IMR-90 (cell line): ENCODE measurements at regions not wholly inside any gene's neighbourhood (a gene's known extent, or its start where the extent isn't known, plus 50 kb on each side); places are given as distances from the start of the nearest gene placed in this dataset.
"Not testable (repeated sequence)": the region's sequence is repeated elsewhere in the genome, so short reads cannot be mapped to it uniquely, and the experiment has no call there.

Source experiments
- ATAC-seq: fragments of 200-7000 bp; cut with Tn5 transposase; 2 replicates; pipeline ENCODE4 v1.9.1; 2020; ENCODE audit warnings: low read depth, mild to moderate bottlenecking, moderate library complexity
- BruUV-seq: library from RNA; stranded (reverse); fragments of 400-500 nt; replicated peaks from 2 replicates; lab custom pipeline; 2021; lab: Mats Ljungman, UMichigan
- CTCF ChIA-PET: fragments of 300-600 bp; formaldehyde crosslinking; extraction: SDS; loops from one replicate; lab custom pipeline; 2021; ENCODE audit warnings: antibody characterized with exemption; lab: Yijun Ruan, JAX
- POLR2A ChIA-PET: fragments of 300-600 bp; sonication (Branson Sonifier 250); formaldehyde crosslinking; loops from one replicate; lab custom pipeline; 2022; ENCODE audit warnings: antibody characterized with exemption; ENCODE audit not compliant: unreplicated experiment; lab: Charles Lee
- DNase-seq: peaks from one replicate; pipeline ENCODE4 v3.0.0; 2013
- H2AFZ ChIP-seq: replicated peaks from 2 replicates; pipeline ENCODE3; 2013; ENCODE audit warnings: low read length, mild to moderate bottlenecking; ENCODE audit not compliant: poor library complexity
- H2AK5ac ChIP-seq: 2 replicates; pipeline ENCODE4 v1.6.1; 2013; ENCODE audit warnings: low read depth, low read length, inconsistent platforms
- H2AK9ac ChIP-seq: replicated peaks from 2 replicates; pipeline ENCODE3; 2013; ENCODE audit warnings: mild to moderate bottlenecking, low read depth, low read length, moderate library complexity; ENCODE audit not compliant: poor library complexity
- H2BK120ac ChIP-seq: 2 replicates; pipeline ENCODE4 v1.6.1; 2013; ENCODE audit warnings: low read depth, low read length, inconsistent platforms
- H2BK15ac ChIP-seq: 3 replicates; pipeline ENCODE4 v1.6.1; 2013; ENCODE audit warnings: low read depth, low read length, inconsistent platforms
- H2BK20ac ChIP-seq: 2 replicates; pipeline ENCODE4 v1.6.1; 2013; ENCODE audit warnings: low read depth, mild to moderate bottlenecking, inconsistent platforms, low read length, moderate library complexity
- H2BK5ac ChIP-seq: 2 replicates; pipeline ENCODE4 v1.6.1; 2013; ENCODE audit warnings: mild to moderate bottlenecking, low read depth, low read length, inconsistent platforms; ENCODE audit not compliant: poor library complexity, severe bottlenecking
- H3K14ac ChIP-seq: replicated peaks from 2 replicates; pipeline ENCODE4 v1.6.1; 2013; ENCODE audit warnings: low read depth, low read length, inconsistent platforms
- H3K18ac ChIP-seq: 2 replicates; pipeline ENCODE4 v1.6.1; 2013; ENCODE audit warnings: low read depth, low read length, control low read depth
- H3K23ac ChIP-seq: 2 replicates; pipeline ENCODE4 v1.6.1; 2013; ENCODE audit warnings: low read depth, low read length, inconsistent platforms
- H3K27ac ChIP-seq: 2 replicates; pipeline ENCODE4 v1.5.1; 2013; ENCODE audit warnings: mild to moderate bottlenecking, control low read depth, low read length; ENCODE audit not compliant: insufficient read depth
- H3K27me3 ChIP-seq: 2 replicates; pipeline ENCODE4 v1.6.1; 2013; ENCODE audit warnings: low read length; ENCODE audit not compliant: control insufficient read depth, insufficient read depth
- H3K36me3 ChIP-seq: 2 replicates; pipeline ENCODE4 v1.6.1; 2013; ENCODE audit warnings: low read length, mixed read lengths; ENCODE audit not compliant: control insufficient read depth, insufficient read depth
- H3K4ac ChIP-seq: 2 replicates; pipeline ENCODE4 v1.6.1; 2013; ENCODE audit warnings: low read depth, low read length, inconsistent platforms
- H3K4me1 ChIP-seq: 2 replicates; pipeline ENCODE4 v1.6.1; 2013; ENCODE audit warnings: low read length, mixed read lengths; ENCODE audit not compliant: control insufficient read depth, insufficient read depth
- H3K4me2 ChIP-seq: 2 replicates; pipeline ENCODE4 v1.6.1; 2013; ENCODE audit warnings: low read depth, mild to moderate bottlenecking, control low read depth, low read length, moderate library complexity
- H3K4me3 ChIP-seq: 2 replicates; pipeline ENCODE4 v1.5.1; 2013; ENCODE audit warnings: low read depth, mild to moderate bottlenecking, control low read depth, low read length, moderate library complexity; ENCODE audit not compliant: insufficient read depth
- H3K56ac ChIP-seq: 2 replicates; pipeline ENCODE4 v1.6.1; 2013; ENCODE audit warnings: low read length, inconsistent platforms; ENCODE audit not compliant: insufficient read depth; ENCODE audit errors: extremely low read depth
- H3K79me1 ChIP-seq, 2 experiments: 2 replicates each; pipeline ENCODE4 v1.6.1; 2013; ENCODE audit warnings: low read length in 2 of 2, inconsistent platforms in 1 of 2, low read depth in 1 of 2
- H3K9ac ChIP-seq: 2 replicates; pipeline ENCODE4 v1.6.1; 2013; ENCODE audit warnings: low read depth, low read length, control low read depth
- H3K9me1 ChIP-seq: 2 replicates; pipeline ENCODE4 v1.6.1; 2013; ENCODE audit warnings: low read length, inconsistent platforms; ENCODE audit not compliant: insufficient read depth
- H3K9me3 ChIP-seq: 2 replicates; pipeline ENCODE4 v1.6.1; 2013; ENCODE audit warnings: low read length; ENCODE audit not compliant: control insufficient read depth, insufficient read depth
- H4K20me1 ChIP-seq: 2 replicates; pipeline ENCODE4 v1.6.1; 2013; ENCODE audit warnings: low read length, inconsistent platforms; ENCODE audit not compliant: insufficient read depth
- H4K5ac ChIP-seq: 2 replicates; pipeline ENCODE4 v1.6.1; 2013; ENCODE audit warnings: mild to moderate bottlenecking, low read depth, low read length, control low read depth
- H4K8ac ChIP-seq, 2 experiments: 2 replicates each; pipeline ENCODE4 v1.6.1; 2013; ENCODE audit warnings: low read depth in 2 of 2, low read length in 2 of 2, control low read depth in 1 of 2, inconsistent platforms in 1 of 2
- H4K91ac ChIP-seq: 2 replicates; pipeline ENCODE4 v1.6.1; 2013; ENCODE audit warnings: low read depth, low read length, inconsistent platforms; ENCODE audit not compliant: insufficient read depth
- NFE2L2 ChIP-seq: fragments of 150-350 bp; IDR thresholded peaks from 2 replicates; pipeline ENCODE4 v1.6.1; 2016; ENCODE audit warnings: low read depth, mild to moderate bottlenecking, low read length
- WGBS, 2 experiments: methylation state at CpG; one replicate each; pipeline versions ENCODE4 v1.1.5 to v1.1.7; 2013; ENCODE audit warnings: missing lambda C conversion rate in 2 of 2; ENCODE audit not compliant: insufficient read length in 1 of 2; ENCODE audit errors: extremely low coverage in 2 of 2; 5-methylcytosine and 5-hydroxymethylcytosine counted together
- dilution Hi-C: fragments of 300-500 bp; cut with HindIII; formaldehyde crosslinking; loops from one replicate; pipeline ENCODE4 v1.14.3; 2018; ENCODE audit warnings: low sequenced_read_pairs; ENCODE audit not compliant: unreplicated experiment
- in situ Hi-C: fragments of 300-500 bp; cut with MboI; formaldehyde crosslinking; loops from 3 replicates; pipeline ENCODE4 v1.14.3; 2019; ENCODE audit warnings: low sequenced_read_pairs, inconsistent platforms, mixed read lengths
- intact Hi-C: fragments of 100-400 bp; cut with micrococcal nuclease; formaldehyde crosslinking; loops from 2 replicates; pipeline ENCODE4 v1.10.0; 2022

GRCh38 chr21:34284666-34285065 lies 79.1 kb upstream of the KCNE2 start:
- BruUV-seq, result no TSS peak
- Histone ChIP-seq H3K27me3 (peaks cover 36% of the 10 kb centered on the region), H2BK5ac (no peak overlapping the region), H2AFZ (no peak overlapping the region), H3K4me2 (no peak overlapping the region), H3K9me3 (peaks cover 9% of the 10 kb centered on the region), H2BK120ac (no peak overlapping the region), H3K4ac (no peak overlapping the region), H3K9ac (no peak overlapping the region), H3K36me3 (no peaks in the 10 kb centered on the region), H3K14ac (no peak overlapping the region), H3K4me1 (no peaks in the 10 kb centered on the region), H3K9me1 (no peaks in the 10 kb centered on the region), H3K56ac (no peak overlapping the region), H4K91ac (no peak overlapping the region), H2AK9ac (no peak overlapping the region), H2BK15ac (no peak overlapping the region), H2BK20ac (no peak overlapping the region), H3K23ac (no peak overlapping the region), H4K8ac (no peak overlapping the region), H3K79me1 (no peaks in the 10 kb centered on the region), H3K27ac (no peak overlapping the region), H3K4me3 (no peak overlapping the region), H2AK5ac (no peak overlapping the region), H4K20me1 (no peaks in the 10 kb centered on the region), H4K5ac (no peak overlapping the region), H3K18ac (no peak overlapping the region)
- intact Hi-C loops (no loop called here), in situ Hi-C loops (no loop called here), dilution Hi-C loops (no loop called here)
- ATAC-seq (no peak), DNase-seq (no peak)
- TF ChIP-seq NFE2L2, result no peak
- ChIA-PET CTCF (no interaction called here), POLR2A (no interaction called here)
- WGBS, 2 experiments, result 17% methylated on average over 1 of the region's 4 CpGs; no CpG with 5 or more reads in 1 of the 2 experiments

GRCh38 chr21:34288042-34288441 lies 75.8 kb upstream of the KCNE2 start:
- POLR2A ChIA-PET, CTCF ChIA-PET: not testable (repeated sequence)

More at GRCh38 chr21:34288042-34288441, 75.8 kb upstream of the KCNE2 start:
- H2BK5ac ChIP-seq, ATAC-seq, H3K14ac ChIP-seq, H3K79me1 ChIP-seq, H2BK20ac ChIP-seq, H2BK15ac ChIP-seq, BruUV-seq, H3K18ac ChIP-seq, H3K4me1 ChIP-seq, H3K9me3 ChIP-seq, H3K27ac ChIP-seq, H3K36me3 ChIP-seq, dilution Hi-C loops, H4K5ac ChIP-seq, H3K4me2 ChIP-seq, H3K9ac ChIP-seq, H2AK5ac ChIP-seq, intact Hi-C loops, in situ Hi-C loops, H2BK120ac ChIP-seq, H4K91ac ChIP-seq, DNase-seq, H3K4me3 ChIP-seq, H3K23ac ChIP-seq, H2AFZ ChIP-seq, H3K9me1 ChIP-seq, H3K4ac ChIP-seq, H4K20me1 ChIP-seq, H2AK9ac ChIP-seq, H4K8ac ChIP-seq, H3K56ac ChIP-seq: not testable (repeated sequence)
- H3K27me3 ChIP-seq, result peaks cover 27% of the 10 kb centered on the region
